NCI-H1092 treated with DMSO at 0.1 percent for 48 hours (cell line): ENCODE measurements at regions not wholly inside any gene's neighbourhood (a gene's known extent, or its start where the extent isn't known, plus 50 kb on each side); places are given as distances from the start of the nearest gene placed in this dataset.
"Not testable (repeated sequence)": the region's sequence is repeated elsewhere in the genome, so short reads cannot be mapped to it uniquely, and the experiment has no call there.

Experiments used
- DNase-seq: peaks from one replicate; lab custom pipeline; 2025; lab: John Stamatoyannopoulos, UW

DNA sequence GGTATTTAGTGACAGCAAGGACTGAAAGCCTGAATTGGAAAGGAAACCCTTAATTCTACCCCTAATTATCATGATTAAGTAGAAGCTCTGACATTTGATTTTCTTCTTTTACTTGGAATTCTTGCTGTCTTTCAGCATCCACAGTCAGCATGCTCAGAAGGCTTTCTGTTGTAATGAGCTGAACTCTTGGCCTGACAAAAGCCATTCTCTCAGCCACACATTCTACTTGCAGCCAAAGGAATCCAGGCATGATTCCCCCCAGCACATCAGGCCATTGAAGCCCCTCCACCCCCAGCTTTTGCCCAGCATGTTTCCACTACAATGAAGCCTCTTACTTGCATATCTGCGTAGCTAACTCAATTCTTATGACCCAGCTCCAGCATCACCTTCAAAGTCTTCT, 94.3 kb upstream of the FRMD4A start:
- no peak for DNase-seq

DNA sequence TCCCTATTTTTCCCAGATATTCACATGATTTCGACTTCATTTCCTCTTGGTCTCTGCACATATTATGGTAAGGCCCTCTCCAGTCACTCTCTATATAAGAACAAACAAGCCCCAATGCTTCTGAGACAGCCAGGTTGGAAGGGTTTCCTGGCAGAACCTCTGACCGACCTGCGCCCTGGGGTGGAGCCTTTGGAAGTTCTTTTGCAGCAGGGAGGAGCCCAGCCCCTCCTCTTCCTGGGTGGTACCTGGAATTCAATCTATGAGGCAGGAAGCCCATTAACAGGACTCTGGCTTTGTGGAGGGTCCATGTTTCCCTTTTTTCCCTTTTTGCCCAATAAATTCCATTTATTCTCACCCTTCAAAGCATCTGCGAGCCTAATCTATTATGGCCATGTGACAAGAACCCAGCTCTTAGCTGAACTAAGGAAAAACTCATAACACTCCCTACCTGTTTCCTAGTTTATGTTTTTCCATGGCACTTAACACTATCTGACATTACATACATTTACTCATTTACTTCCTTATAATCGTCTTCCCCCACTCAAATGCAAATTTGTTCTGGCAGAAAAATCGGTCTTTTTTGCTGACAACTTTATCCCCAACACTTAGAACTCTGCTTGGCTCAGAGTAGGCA, 92.5 kb upstream of the FRMD4A start:
- no peak for DNase-seq

- no peak for DNase-seq
Measured at GRCh38 chr10:14422431-14422830, 91.7 kb upstream of the FRMD4A start.

- no peak for DNase-seq
Measured at GRCh38 chr10:14421941-14422340, 91.2 kb upstream of the FRMD4A start.

DNA sequence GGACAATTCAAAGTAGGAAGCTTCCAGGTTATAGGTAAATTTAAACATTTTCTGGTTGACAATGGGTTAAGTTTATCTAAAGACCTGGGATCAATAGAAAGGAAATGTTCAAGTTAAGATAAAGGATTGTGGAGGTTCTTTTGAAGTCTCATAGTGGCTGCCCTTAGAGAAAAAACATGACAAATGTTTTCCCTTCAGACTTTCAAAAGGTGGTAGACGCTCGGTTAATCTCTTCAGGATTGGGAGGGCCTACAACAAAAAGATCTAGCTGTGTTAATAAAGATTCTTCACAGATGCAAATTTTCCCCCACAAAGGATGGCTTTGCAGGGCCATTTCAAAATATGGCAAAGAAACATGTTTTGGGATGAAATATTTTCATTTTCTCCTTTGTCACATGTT, 86.6 kb upstream of the FRMD4A start:
- DNase-seq: not testable (repeated sequence)

GRCh38 chr10:14416308-14416700, 85.6 kb upstream of the FRMD4A start:
- no peak for DNase-seq

GRCh38 chr10:14415676-14416307, 85.1 kb upstream of the FRMD4A start:
- no peak for DNase-seq

GRCh38 chr10:14414901-14415300, 84.2 kb upstream of the FRMD4A start:
- no peak for DNase-seq

GRCh38 chr10:14413523-14413922, 82.8 kb upstream of the FRMD4A start:
- DNase-seq: no peak

DNA sequence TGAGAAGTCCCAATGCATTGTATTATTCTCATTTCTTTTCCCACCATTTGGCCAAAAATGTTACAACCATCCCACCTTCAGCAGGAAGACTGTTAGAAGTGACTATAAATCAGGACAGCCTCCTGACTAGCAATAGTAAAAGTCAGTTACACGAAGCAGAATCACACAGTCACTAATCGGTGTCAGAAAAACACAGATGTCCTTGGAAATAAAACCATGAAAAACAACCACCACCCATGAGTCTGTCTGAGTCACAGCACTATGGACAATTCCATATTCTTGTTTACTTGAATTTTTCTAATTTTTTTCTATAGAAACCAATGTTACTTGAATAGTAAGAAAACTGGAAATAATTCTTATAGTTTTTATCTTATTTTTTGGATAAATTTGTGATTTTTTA, 81.9 kb upstream of the FRMD4A start:
- DNase-seq: no peak

- no peak for DNase-seq
Measured at GRCh38 chr10:14409856-14410458, 79.2 kb upstream of the FRMD4A start.

DNA sequence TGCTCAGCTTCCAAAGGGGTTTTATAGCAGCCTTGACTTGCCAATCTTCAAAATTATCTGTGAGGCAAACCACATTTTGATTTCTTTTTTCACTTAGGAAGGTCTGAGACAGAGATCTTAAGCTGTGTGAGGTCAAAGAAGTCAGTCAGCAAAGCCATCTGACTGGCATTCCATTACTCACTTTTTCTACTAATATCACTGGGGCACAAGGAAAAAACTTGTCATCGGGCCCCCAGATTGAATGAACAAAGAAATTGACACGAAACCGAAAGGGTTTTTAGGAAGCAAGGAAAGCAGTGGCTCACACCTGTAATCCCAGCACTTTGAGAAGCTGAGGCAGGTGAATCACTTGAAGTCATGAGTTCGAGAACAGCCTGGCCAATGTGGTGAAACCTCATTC, 78.5 kb upstream of the FRMD4A start:
- no peak for DNase-seq

DNA sequence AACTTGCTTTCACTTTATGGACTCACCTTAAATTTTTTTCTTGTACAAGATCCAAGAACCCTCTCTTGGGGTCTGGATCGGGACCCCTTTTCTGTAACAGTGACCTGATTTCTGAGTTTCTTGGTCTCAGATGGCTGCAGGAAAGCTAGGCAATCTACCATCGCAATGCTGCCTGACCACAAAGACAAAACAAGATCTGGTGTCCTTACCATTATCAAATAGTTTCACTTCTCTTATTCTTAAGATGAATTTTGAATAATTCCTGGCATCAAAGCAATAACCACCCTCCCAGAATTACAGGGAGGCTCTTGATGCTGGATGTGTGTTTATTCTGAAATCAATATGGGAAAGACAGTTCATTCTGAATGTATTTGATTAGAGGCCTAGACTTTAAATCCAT, 77.4 kb upstream of the FRMD4A start:
- no peak for DNase-seq

GRCh38 chr10:14407567-14407966, 76.8 kb upstream of the FRMD4A start:
- no peak for DNase-seq

- DNase-seq: no peak
Measured at GRCh38 chr10:14405076-14406065, 74.6 kb upstream of the FRMD4A start.

GRCh38 chr10:14403881-14404623, 73.3 kb upstream of the FRMD4A start:
- no peak for DNase-seq

- DNase-seq: no peak
Measured at GRCh38 chr10:14403359-14403758, 72.6 kb upstream of the FRMD4A start.

DNA sequence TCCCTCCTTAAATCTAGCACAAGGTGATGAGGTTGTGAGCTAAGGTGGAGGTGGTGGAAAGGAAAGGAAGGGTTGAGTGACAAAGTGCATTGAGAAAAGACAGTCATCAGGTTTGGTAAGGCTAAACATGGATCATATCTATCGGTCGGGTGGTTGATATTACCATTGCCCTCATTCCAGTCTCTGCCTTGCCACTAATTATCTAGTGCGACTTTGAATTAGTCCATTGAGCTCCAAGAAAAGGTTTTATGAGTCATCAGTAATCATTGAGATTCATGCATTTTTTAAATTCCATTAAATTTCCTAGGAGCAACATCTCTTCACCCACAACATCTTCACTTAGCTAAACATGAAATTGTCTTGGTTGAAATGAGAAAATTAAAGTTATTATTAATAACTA, 68.9 kb upstream of the FRMD4A start:
- no peak for DNase-seq

- no peak for DNase-seq
Measured at GRCh38 chr10:14397066-14397465, 66.3 kb upstream of the FRMD4A start.

GRCh38 chr10:14396411-14397048, 65.8 kb upstream of the FRMD4A start:
- no peak for DNase-seq

GRCh38 chr10:14394179-14394578, 63.5 kb upstream of the FRMD4A start:
- DNase-seq: no peak
